H1 (cell line): ENCODE measurements at regions not wholly inside any gene's neighbourhood (a gene's known extent, or its start where the extent isn't known, plus 50 kb on each side); places are given as distances from the start of the nearest gene placed in this dataset.

Experiments
- FOSL1 ChIP-seq: IDR thresholded peaks from 2 replicates; pipeline ENCODE4 v1.6.1; 2011; ENCODE audit warnings: mild to moderate bottlenecking, low read depth, low read length, moderate library complexity; ENCODE audit not compliant: insufficient read depth
- TF ChIP-seq, protein P1 (sequence below): IDR thresholded peaks from 2 replicates; pipeline ENCODE4 v1.6.1; 2012; ENCODE audit warnings: inconsistent platforms

DNA sequence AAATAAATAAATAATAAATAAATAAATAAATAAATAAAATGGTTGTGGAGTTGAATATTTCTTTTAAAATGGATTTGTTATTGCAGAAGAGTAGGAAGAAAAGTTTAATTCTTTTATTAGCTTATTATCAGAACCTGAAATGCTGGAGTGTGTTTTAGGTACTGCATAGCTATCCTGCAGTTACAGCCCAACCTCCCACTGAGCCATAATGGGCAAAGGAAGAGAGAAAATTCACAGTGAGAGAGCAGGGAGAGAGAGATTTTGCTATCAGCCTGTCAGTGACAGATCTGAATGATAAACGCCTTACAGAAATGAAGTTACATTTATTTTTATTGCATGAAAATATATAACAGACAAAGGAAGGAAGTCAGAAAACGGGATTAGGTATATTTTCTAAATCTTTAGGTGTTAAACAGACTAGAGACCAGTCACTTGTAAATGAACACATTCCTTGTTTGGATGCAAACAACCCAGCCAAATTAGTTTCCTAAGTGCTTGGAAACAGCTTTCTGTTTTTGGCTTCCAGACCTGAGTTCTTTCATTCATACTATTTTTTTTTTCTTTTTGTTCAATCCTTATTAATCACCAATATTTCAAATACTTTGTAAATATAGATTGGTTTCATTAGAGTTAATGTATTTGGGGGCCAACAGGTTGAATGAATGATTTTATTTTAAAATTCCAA is 425.3 kb downstream of the USP25 start (continued):
- no peak for TF ChIP-seq FOSL1
- TF ChIP-seq, protein P1, sequence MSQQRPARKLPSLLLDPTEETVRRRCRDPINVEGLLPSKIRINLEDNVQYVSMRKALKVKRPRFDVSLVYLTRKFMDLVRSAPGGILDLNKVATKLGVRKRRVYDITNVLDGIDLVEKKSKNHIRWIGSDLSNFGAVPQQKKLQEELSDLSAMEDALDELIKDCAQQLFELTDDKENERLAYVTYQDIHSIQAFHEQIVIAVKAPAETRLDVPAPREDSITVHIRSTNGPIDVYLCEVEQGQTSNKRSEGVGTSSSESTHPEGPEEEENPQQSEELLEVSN: no peak
